ENCODE measurements at regions not wholly inside any gene's neighbourhood (a gene's known extent, or its start where the extent isn't known, plus 50 kb on each side); places are given as distances from the start of the nearest gene placed in this dataset.

- H3K4me1 ChIP-seq (ENCODE audit: control insufficient read depth in 2 of 2, insufficient read depth in 2 of 2, low read length in 2 of 2): no peaks in the 10 kb centered on the region
- ATAC-seq (ENCODE audit: low read depth): no peak
- H3K4me3 ChIP-seq (ENCODE audit: control extremely low read depth in 1 of 5, extremely low read depth in 1 of 5, insufficient read depth in 1 of 5, low read depth in 2 of 5, low read length in 4 of 5): no peak overlapping the region
- WGBS (ENCODE audit: insufficient coverage): 100% methylated on average over 3 of the region's 7 CpGs
- H3K9ac ChIP-seq (ENCODE audit: low read length): no peak overlapping the region
- CTCF ChIA-PET: interaction anchor here (0.6 to 0.7 kb wide), 2 partner anchors 9 to 24 kb away, joined by 3 to 4 read pairs; no protein-coding TSS in a partner anchor
- no peaks in the 10 kb centered on the region for H3K9me3 Mint-ChIP-seq (ENCODE audit: insufficient read depth)
- no peaks in the 10 kb centered on the region for H3K27me3 ChIP-seq (replicated peaks in 1 of 4; ENCODE audit: control extremely low read depth in 1 of 4, control insufficient read depth in 3 of 4, insufficient read depth in 4 of 4, low read length in 3 of 4)
- H2AFZ ChIP-seq (ENCODE audit: insufficient read depth, low read depth, low read length, poor library complexity, severe bottlenecking): no peak overlapping the region
- no peaks in the 10 kb centered on the region for H3K36me3 ChIP-seq (replicated peaks in 1 of 2; ENCODE audit: control extremely low read depth in 1 of 2, control insufficient read depth in 1 of 2, extremely low read depth in 1 of 2, insufficient read depth in 2 of 2, low read length in 1 of 2)
- TF ChIP-seq EZH2 (IDR thresholded peaks at IDR 0.05; ENCODE audit: borderline replicate concordance, insufficient read depth, low read depth, low read length, poor library complexity, severe bottlenecking): no peak
- no peak for TF ChIP-seq CTCF (IDR thresholded peaks at IDR 0.05)
- no peak overlapping the region for H3K27ac Mint-ChIP-seq
- no peaks in the 10 kb centered on the region for H3K4me1 Mint-ChIP-seq
- DNase-seq: no peak
- H3K27me3 Mint-ChIP-seq: peaks cover 19% of the 10 kb centered on the region
- intact Hi-C loops (cut with micrococcal nuclease): no loop called here
- H4K20me1 ChIP-seq (ENCODE audit: control insufficient read depth, insufficient read depth, low read length, poor library complexity, severe bottlenecking): no peaks in the 10 kb centered on the region
- POLR2A ChIA-PET: no interaction called here
- no peaks in the 10 kb centered on the region for H3K9me3 ChIP-seq (ENCODE audit: control extremely low read depth in 1 of 3, control insufficient read depth in 2 of 3, insufficient read depth in 1 of 3, low read length in 2 of 3)
- no peak overlapping the region for H3K27ac ChIP-seq (ENCODE audit: low read length in 2 of 2)
- no peak overlapping the region for H3K4me2 ChIP-seq (replicated peaks; ENCODE audit: low read depth, low read length, poor library complexity, severe bottlenecking)
- H3K79me2 ChIP-seq (ENCODE audit: control insufficient read depth, insufficient read depth, low read length): no peaks in the 10 kb centered on the region
- H3K4me3 Mint-ChIP-seq: no peak overlapping the region
Observed at GRCh38 chr14:59093902-59094301, 94.6 kb upstream of the DAAM1 start.

- POLR2A ChIA-PET: no interaction called here
- H3K4me3 ChIP-seq (ENCODE audit: control extremely low read depth in 1 of 5, extremely low read depth in 1 of 5, insufficient read depth in 1 of 5, low read depth in 2 of 5, low read length in 4 of 5): no peak overlapping the region
- H3K79me2 ChIP-seq (ENCODE audit: control insufficient read depth, insufficient read depth, low read length): no peaks in the 10 kb centered on the region
- DNase-seq: no peak
- intact Hi-C loops (cut with micrococcal nuclease): no loop called here
- no peak for ATAC-seq (ENCODE audit: low read depth)
- H3K4me1 Mint-ChIP-seq: no peaks in the 10 kb centered on the region
- no peak overlapping the region for H3K27ac Mint-ChIP-seq
- no peak overlapping the region for H3K4me2 ChIP-seq (replicated peaks; ENCODE audit: low read depth, low read length, poor library complexity, severe bottlenecking)
- H4K20me1 ChIP-seq (ENCODE audit: control insufficient read depth, insufficient read depth, low read length, poor library complexity, severe bottlenecking): no peaks in the 10 kb centered on the region
- peaks cover 25% of the 10 kb centered on the region for H3K27me3 Mint-ChIP-seq
- no peaks in the 10 kb centered on the region for H3K9me3 Mint-ChIP-seq (ENCODE audit: insufficient read depth)
- CTCF ChIA-PET: no interaction called here
- H3K9me3 ChIP-seq (ENCODE audit: control extremely low read depth in 1 of 3, control insufficient read depth in 2 of 3, insufficient read depth in 1 of 3, low read length in 2 of 3): no peaks in the 10 kb centered on the region
- WGBS (ENCODE audit: insufficient coverage): no CpG with 5 or more reads among the region's 2 CpGs
- H3K36me3 ChIP-seq (replicated peaks in 1 of 2; ENCODE audit: control extremely low read depth in 1 of 2, control insufficient read depth in 1 of 2, extremely low read depth in 1 of 2, insufficient read depth in 2 of 2, low read length in 1 of 2): no peaks in the 10 kb centered on the region
- H3K9ac ChIP-seq (ENCODE audit: low read length): no peak overlapping the region
- H3K27ac ChIP-seq (ENCODE audit: low read length in 2 of 2): no peak overlapping the region
- TF ChIP-seq CTCF (IDR thresholded peaks at IDR 0.05) (no peak), EZH2 (IDR thresholded peaks at IDR 0.05; ENCODE audit: borderline replicate concordance, insufficient read depth, low read depth, low read length, poor library complexity, severe bottlenecking) (no peak)
- peaks cover 0 to 4% (median 0%) of the 10 kb centered on the region in 4 experiments for H3K27me3 ChIP-seq (replicated peaks in 1 of 4; ENCODE audit: control extremely low read depth in 1 of 4, control insufficient read depth in 3 of 4, insufficient read depth in 4 of 4, low read length in 3 of 4)
- no peak overlapping the region for H2AFZ ChIP-seq (ENCODE audit: insufficient read depth, low read depth, low read length, poor library complexity, severe bottlenecking)
- H3K4me3 Mint-ChIP-seq: no peak overlapping the region
- no peaks in the 10 kb centered on the region for H3K4me1 ChIP-seq (ENCODE audit: control insufficient read depth in 2 of 2, insufficient read depth in 2 of 2, low read length in 2 of 2)
Observed at GRCh38 chr14:59096303-59096702, 92.2 kb upstream of the DAAM1 start.

Measured in B cell (primary cell).